ENCODE measurements at regions not wholly inside any gene's neighbourhood (a gene's known extent, or its start where the extent isn't known, plus 50 kb on each side); places are given as distances from the start of the nearest gene placed in this dataset.

GRCh38 chr20:1822564-1823449 lies 72.4 kb upstream of the SIRPA start:
- H3K4me3 ChIP-seq (replicated peaks in 1 of 3; ENCODE audit: insufficient read depth in 1 of 3, low read depth in 1 of 3, low read length in 3 of 3) = no peak overlapping the region
- no TSS peak for BruUV-seq (replicated peaks)
- DNase-seq (ENCODE audit: low read depth, low spot score) = no peak
- H3K9me3 ChIP-seq (replicated peaks; ENCODE audit: control insufficient read depth, insufficient read depth, low read length) = no peaks in the 10 kb centered on the region
- FAIRE-seq = no peak
- no peak overlapping the region for H2AFZ ChIP-seq (ENCODE audit: low read depth, low read length)
- TF ChIP-seq GATA2 (IDR thresholded peaks at IDR 0.05; ENCODE audit: insufficient read depth, insufficient read length, low read depth, low read length) (no peak), MAX (IDR thresholded peaks at IDR 0.05; ENCODE audit: insufficient read depth, insufficient read length) (no peak), POLR2AphosphoS5 (IDR thresholded peaks at IDR 0.05; ENCODE audit: insufficient read depth, low read depth, low read length) (no peak), EZH2 (IDR thresholded peaks at IDR 0.05; ENCODE audit: borderline replicate concordance, low read depth, low read length, severe bottlenecking) (no peak), MYC (IDR thresholded peaks at IDR 0.05; ENCODE audit: low read depth, low read length) (no peak), JUN (IDR thresholded peaks at IDR 0.05; ENCODE audit: borderline replicate concordance, insufficient read depth, insufficient read length, low read depth) (no peak)
- H3K9me1 ChIP-seq (replicated peaks; ENCODE audit: control insufficient read depth, extremely low read depth, insufficient read depth, low read length) = no peaks in the 10 kb centered on the region
- dilution Hi-C loops (cut with MboI; ENCODE audit: extremely low pct_ligation_motif_present, low sequenced_read_pairs) = no loop called here
- no peaks in the 10 kb centered on the region for H3K79me2 ChIP-seq (ENCODE audit: control insufficient read depth, insufficient read depth, low read length)
- H3K36me3 ChIP-seq (ENCODE audit: control insufficient read depth in 2 of 2, extremely low read depth in 1 of 2, insufficient read depth in 2 of 2, low read length in 2 of 2) = no peaks in the 10 kb centered on the region
- peaks cover 23% of the 10 kb centered on the region for H3K4me1 ChIP-seq (ENCODE audit: control insufficient read depth, extremely low read depth, insufficient read depth, low read length)
- no peaks in the 10 kb centered on the region for H4K20me1 ChIP-seq (replicated peaks; ENCODE audit: control insufficient read depth, extremely low read depth, insufficient read depth, low read length)
- no peak overlapping the region for H3K4me2 ChIP-seq (ENCODE audit: insufficient read depth, low read length)
- no peak overlapping the region for H3K9ac ChIP-seq (replicated peaks; ENCODE audit: extremely low read depth, insufficient read depth, low read length)
- H3K27me3 ChIP-seq (ENCODE audit: control insufficient read depth in 2 of 2, insufficient read depth in 2 of 2, low read length in 2 of 2) = peaks cover 0 to 2% of the 10 kb centered on the region in 2 experiments
- CTCF ChIA-PET = interaction anchor here (1.5 to 2.7 kb wide), 4 partner anchors 11 to 46 kb away, joined by 4 to 23 read pairs (median 6); no protein-coding TSS in a partner anchor
- POLR2A ChIA-PET = no interaction called here
- intact Hi-C loops (cut with micrococcal nuclease) = no loop called here
- H3K27ac ChIP-seq (ENCODE audit: insufficient read depth, low read depth, low read length) = no peak overlapping the region

All from endothelial cell of umbilical vein (primary cell).